AG10803 (cell line): ENCODE measurements at regions not wholly inside any gene's neighbourhood (a gene's known extent, or its start where the extent isn't known, plus 50 kb on each side); places are given as distances from the start of the nearest gene placed in this dataset.

Source experiments
- DNase-seq: peaks from one replicate; pipeline ENCODE4 v3.0.0; 2010; ENCODE audit warnings: low read depth
- H3K4me3 ChIP-seq: 2 replicates; pipeline ENCODE4 v1.5.1; 2011; ENCODE audit warnings: mild to moderate bottlenecking, low read length, control low read depth
- CTCF ChIP-seq: conservative IDR thresholded peaks from 2 replicates; pipeline ENCODE4 v1.5.1; 2011; ENCODE audit warnings: mild to moderate bottlenecking, low read length, control low read depth, inconsistent platforms

- TF ChIP-seq CTCF, result no peak
- no peak for DNase-seq
- no peak overlapping the region for H3K4me3 ChIP-seq
Measured at GRCh38 chr3:31189971-31190370, 295.5 kb upstream of the GADL1 start.

- TF ChIP-seq CTCF, result no peak
- H3K4me3 ChIP-seq, result no peak overlapping the region
Measured at GRCh38 chr3:31191354-31191753, 296.9 kb upstream of the GADL1 start.

GRCh38 chr3:31193429-31193828 lies 299.0 kb upstream of the GADL1 start:
- no peak for DNase-seq
- TF ChIP-seq CTCF, result no peak
- no peak overlapping the region for H3K4me3 ChIP-seq

More at GRCh38 chr3:31191354-31191753, 296.9 kb upstream of the GADL1 start:
- DNase-seq, result no peak

GRCh38 chr3:31193871-31194270 lies 299.4 kb upstream of the GADL1 start:
- H3K4me3 ChIP-seq, result no peak overlapping the region
- DNase-seq, result no peak
- TF ChIP-seq CTCF, result no peak

- DNase-seq, result no peak
- TF ChIP-seq CTCF, result no peak
- H3K4me3 ChIP-seq, result no peak overlapping the region
Measured at GRCh38 chr3:31196261-31196660, 301.8 kb upstream of the GADL1 start.

GRCh38 chr3:31196881-31197364 lies 302.5 kb upstream of the GADL1 start:
- H3K4me3 ChIP-seq, result peak overlapping the region; percentile 12; the same call in 1 of the 2 replicates
- TF ChIP-seq CTCF, result no peak; the same call in 1 of the 2 replicates
- DNase-seq, result peak; percentile 99

GRCh38 chr3:31197941-31198340 lies 303.5 kb upstream of the GADL1 start:
- H3K4me3 ChIP-seq, result no peak overlapping the region
- peak; percentile 61 for DNase-seq
- no peak for TF ChIP-seq CTCF
